B cell (primary cell): ENCODE measurements at regions not wholly inside any gene's neighbourhood (a gene's known extent, or its start where the extent isn't known, plus 50 kb on each side); places are given as distances from the start of the nearest gene placed in this dataset.

ENCODE experiments used
- ATAC-seq: fragments of 200-7000 bp; cut with Tn5 transposase; one replicate; pipeline ENCODE4 v1.10.0; 2021; ENCODE audit warnings: low read depth, mild to moderate bottlenecking, moderate number of reproducible peaks, moderate library complexity
- CTCF ChIA-PET: fragments of 350-600 bp; sonication (Branson Sonifier 250); formaldehyde crosslinking; loops from one replicate; lab custom pipeline; 2021; ENCODE audit warnings: antibody characterized with exemption, inconsistent platforms; lab: Charles Lee
- POLR2A ChIA-PET: fragments of 350-600 bp; sonication (Branson Sonifier 250); formaldehyde crosslinking; loops from one replicate; lab custom pipeline; 2021; ENCODE audit warnings: antibody characterized with exemption; lab: Charles Lee
- DNase-seq: peaks from one replicate; pipeline ENCODE4 v3.0.0; 2013
- H2AFZ ChIP-seq: 2 replicates; pipeline ENCODE4 v1.6.1; 2012; ENCODE audit warnings: mild to moderate bottlenecking, low read depth, low read length; ENCODE audit not compliant: insufficient read depth, poor library complexity, severe bottlenecking
- H3K27ac ChIP-seq, 2 donors: 1 replicate in 1 of 2; 2 replicates in 1 of 2; pipeline ENCODE4 v1.5.1; 2012 to 2013; ENCODE audit warnings: low read length in 2 of 2, mild to moderate bottlenecking in 2 of 2, moderate library complexity in 1 of 2
- H3K27me3 ChIP-seq, 4 experiments: fragments of 200-600 bp in 1 of 4; sonication (generic) in 1 of 4; replicated peaks in 1 of 4; 1 replicate in 2 of 4; 2 replicates in 2 of 4; pipeline versions ENCODE4 v1.6.1 to v1.7.0; 2013 to 2016; ENCODE audit warnings: low read length in 3 of 4, mild to moderate bottlenecking in 2 of 4, mixed read lengths in 1 of 4, moderate library complexity in 1 of 4; ENCODE audit not compliant: insufficient read depth in 4 of 4, control insufficient read depth in 3 of 4; ENCODE audit errors: control extremely low read depth in 1 of 4
- H3K36me3 ChIP-seq, 2 experiments: replicated peaks in 1 of 2; 1 replicate in 1 of 2; 2 replicates in 1 of 2; pipeline versions ENCODE4 v1.6.1 to v1.7.1; 2013; ENCODE audit warnings: low read length in 1 of 2; ENCODE audit not compliant: insufficient read depth in 2 of 2, control insufficient read depth in 1 of 2; ENCODE audit errors: control extremely low read depth in 1 of 2, extremely low read depth in 1 of 2
- H3K4me1 ChIP-seq, 2 donors: fragments of 200-600 bp in 1 of 2; sonication (generic) in 1 of 2; 1 replicate in 1 of 2; 2 replicates in 1 of 2; pipeline versions ENCODE4 v1.5.1 to v1.6.1; 2013 to 2017; ENCODE audit warnings: low read length in 2 of 2; ENCODE audit not compliant: control insufficient read depth in 2 of 2, insufficient read depth in 2 of 2
- H3K4me2 ChIP-seq: replicated peaks from 2 replicates; pipeline ENCODE3; 2012; ENCODE audit warnings: mild to moderate bottlenecking, low read depth, low read length; ENCODE audit not compliant: poor library complexity, severe bottlenecking
- H3K4me3 ChIP-seq, 5 experiments: fragments of 200-600 bp in 1 of 5; sonication (generic) in 1 of 5; 1 replicate in 3 of 5; 2 replicates in 2 of 5; pipeline versions ENCODE4 v1.5.1 to v1.7.0; 2011 to 2016; ENCODE audit warnings: low read length in 4 of 5, mild to moderate bottlenecking in 4 of 5, low read depth in 2 of 5, control low read depth in 1 of 5, moderate library complexity in 1 of 5; ENCODE audit not compliant: insufficient read depth in 1 of 5; ENCODE audit errors: control extremely low read depth in 1 of 5, extremely low read depth in 1 of 5
- H3K79me2 ChIP-seq: fragments of 200-600 bp; sonication (generic); one replicate; pipeline ENCODE4 v1.6.0; 2016; ENCODE audit warnings: low read length; ENCODE audit not compliant: control insufficient read depth, insufficient read depth
- H3K9ac ChIP-seq: fragments of 200-600 bp; sonication (generic); 2 replicates; pipeline ENCODE4 v1.6.1; 2017; ENCODE audit warnings: mild to moderate bottlenecking, low read length, moderate library complexity
- H3K9me3 ChIP-seq, 3 donors: one replicate each; pipeline versions ENCODE4 v1.6.1 to v1.7.1; 2013; ENCODE audit warnings: low read length in 2 of 3; ENCODE audit not compliant: control insufficient read depth in 2 of 3, insufficient read depth in 1 of 3; ENCODE audit errors: control extremely low read depth in 1 of 3
- H4K20me1 ChIP-seq: 2 replicates; pipeline ENCODE4 v1.6.0; 2012; ENCODE audit warnings: mild to moderate bottlenecking, low read length; ENCODE audit not compliant: insufficient read depth, control insufficient read depth, poor library complexity, severe bottlenecking
- H3K27ac Mint-ChIP-seq: one replicate; pipeline ENCODE4 v1.8.0; 2021; ENCODE audit warnings: mixed read lengths
- H3K27me3 Mint-ChIP-seq: one replicate; pipeline ENCODE4 v1.8.0; 2021; ENCODE audit warnings: mixed read lengths
- H3K4me1 Mint-ChIP-seq: one replicate; pipeline ENCODE4 v1.8.0; 2021; ENCODE audit warnings: mixed read lengths
- H3K4me3 Mint-ChIP-seq: one replicate; pipeline ENCODE4 v1.8.0; 2021; ENCODE audit warnings: mixed read lengths
- H3K9me3 Mint-ChIP-seq: one replicate; pipeline ENCODE4 v1.8.0; 2022; ENCODE audit warnings: mixed read lengths; ENCODE audit not compliant: insufficient read depth
- EZH2 ChIP-seq: IDR thresholded peaks from 2 replicates; pipeline ENCODE4 v1.6.1; 2012; ENCODE audit warnings: borderline replicate concordance, low read depth, mild to moderate bottlenecking, moderate library complexity, low read length; ENCODE audit not compliant: insufficient read depth, poor library complexity, severe bottlenecking
- WGBS: methylation state at CpG from one replicate; pipeline ENCODE4 v1.1.5; 2013; ENCODE audit warnings: missing lambda C conversion rate; ENCODE audit not compliant: insufficient coverage; 5-methylcytosine and 5-hydroxymethylcytosine counted together
- intact Hi-C: fragments of 100-400 bp; cut with micrococcal nuclease; formaldehyde crosslinking; loops from one replicate; pipeline ENCODE4 v1.10.0; 2022
- TF ChIP-seq, protein P1 (sequence below): fragments of 200-600 bp; IDR thresholded peaks from one replicate; pipeline ENCODE4 v1.8.0; 2022; ENCODE audit warnings: antibody characterized with exemption, mild to moderate bottlenecking

DNA sequence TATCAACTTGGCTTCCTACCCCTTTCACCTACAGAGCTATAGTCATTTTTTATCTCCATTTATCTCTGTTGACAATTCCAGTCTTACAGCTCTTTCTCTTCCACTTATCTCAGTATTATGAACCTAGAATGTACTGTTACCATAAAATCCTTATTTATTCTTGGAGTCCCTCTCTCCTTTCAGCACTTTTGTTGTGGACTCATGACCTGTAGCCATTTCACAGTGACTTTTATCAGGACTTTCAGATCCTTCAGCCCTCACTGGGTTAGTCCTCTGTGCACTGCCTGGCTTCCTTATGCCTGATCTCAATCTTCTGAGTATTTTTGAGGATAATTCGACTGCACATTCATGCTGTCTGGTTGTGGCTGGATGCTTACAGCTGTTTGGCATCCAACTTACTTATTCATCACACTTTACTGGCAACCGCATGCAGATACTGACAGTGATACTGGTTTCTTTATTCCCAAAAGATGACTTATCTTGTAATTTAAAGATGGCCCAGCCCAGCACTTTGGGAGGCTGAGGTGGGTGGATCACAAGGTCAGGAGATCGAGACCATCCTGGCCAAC lies 293.3 kb downstream of the MAN2A1 start:
- intact Hi-C loops = no loop called here

DNA sequence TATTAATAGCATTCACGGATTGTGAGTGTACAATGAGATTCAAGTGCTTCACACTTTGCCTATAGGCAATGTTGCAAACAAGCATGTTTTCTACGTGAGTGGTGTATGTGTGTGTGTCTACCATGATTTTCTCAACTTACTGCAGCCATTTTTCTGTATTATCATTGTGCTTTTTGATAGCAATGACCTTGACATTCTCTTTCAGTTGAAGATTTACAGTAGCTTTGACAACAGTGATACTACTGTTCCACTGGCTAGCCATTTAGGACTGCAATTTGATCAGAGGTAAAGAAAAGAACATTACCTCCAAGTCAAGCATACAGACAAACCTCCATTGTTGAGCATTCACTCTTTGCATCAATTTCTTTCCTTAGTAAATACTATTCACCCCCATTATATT lies 297.0 kb downstream of the MAN2A1 start:
- H3K36me3 ChIP-seq = no peaks in the 10 kb centered on the region
- POLR2A ChIA-PET = no interaction called here
- H3K9me3 ChIP-seq = no peaks in the 10 kb centered on the region
- intact Hi-C loops = no loop called here
- no peaks in the 10 kb centered on the region for H3K79me2 ChIP-seq
- Mint-ChIP-seq H3K27me3 (peaks cover 13% of the 10 kb centered on the region), H3K4me3 (no peak overlapping the region), H3K4me1 (no peaks in the 10 kb centered on the region), H3K27ac (no peak overlapping the region), H3K9me3 (no peaks in the 10 kb centered on the region)
- ATAC-seq (no peak), DNase-seq (no peak)
- H3K4me1 ChIP-seq = no peaks in the 10 kb centered on the region
- no peak overlapping the region for H3K4me3 ChIP-seq
- H3K27ac ChIP-seq = no peak overlapping the region
- WGBS = no CpG with 5 or more reads among the region's 2 CpGs
- H3K27me3 ChIP-seq = no peaks in the 10 kb centered on the region
- H2AFZ ChIP-seq = no peak overlapping the region
- CTCF ChIA-PET = no interaction called here
- H3K9ac ChIP-seq = no peak overlapping the region
- H4K20me1 ChIP-seq = no peaks in the 10 kb centered on the region
- TF ChIP-seq, protein P1, sequence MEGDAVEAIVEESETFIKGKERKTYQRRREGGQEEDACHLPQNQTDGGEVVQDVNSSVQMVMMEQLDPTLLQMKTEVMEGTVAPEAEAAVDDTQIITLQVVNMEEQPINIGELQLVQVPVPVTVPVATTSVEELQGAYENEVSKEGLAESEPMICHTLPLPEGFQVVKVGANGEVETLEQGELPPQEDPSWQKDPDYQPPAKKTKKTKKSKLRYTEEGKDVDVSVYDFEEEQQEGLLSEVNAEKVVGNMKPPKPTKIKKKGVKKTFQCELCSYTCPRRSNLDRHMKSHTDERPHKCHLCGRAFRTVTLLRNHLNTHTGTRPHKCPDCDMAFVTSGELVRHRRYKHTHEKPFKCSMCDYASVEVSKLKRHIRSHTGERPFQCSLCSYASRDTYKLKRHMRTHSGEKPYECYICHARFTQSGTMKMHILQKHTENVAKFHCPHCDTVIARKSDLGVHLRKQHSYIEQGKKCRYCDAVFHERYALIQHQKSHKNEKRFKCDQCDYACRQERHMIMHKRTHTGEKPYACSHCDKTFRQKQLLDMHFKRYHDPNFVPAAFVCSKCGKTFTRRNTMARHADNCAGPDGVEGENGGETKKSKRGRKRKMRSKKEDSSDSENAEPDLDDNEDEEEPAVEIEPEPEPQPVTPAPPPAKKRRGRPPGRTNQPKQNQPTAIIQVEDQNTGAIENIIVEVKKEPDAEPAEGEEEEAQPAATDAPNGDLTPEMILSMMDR = no peak
- no peak for TF ChIP-seq EZH2
- H3K4me2 ChIP-seq = no peak overlapping the region

More for the DNA sequence above, 293.3 kb downstream of the MAN2A1 start:
- no peak for TF ChIP-seq EZH2
- TF ChIP-seq, protein P1 = no peak
- no peak for DNase-seq
- H3K9me3 Mint-ChIP-seq = no peaks in the 10 kb centered on the region
- H3K79me2 ChIP-seq = no peaks in the 10 kb centered on the region
- H3K4me1 Mint-ChIP-seq = no peaks in the 10 kb centered on the region
- no peak overlapping the region for H2AFZ ChIP-seq
- H4K20me1 ChIP-seq = no peaks in the 10 kb centered on the region
- H3K27ac Mint-ChIP-seq = no peak overlapping the region
- no peaks in the 10 kb centered on the region for H3K4me1 ChIP-seq
- H3K27me3 Mint-ChIP-seq = peaks cover 4% of the 10 kb centered on the region
- no peaks in the 10 kb centered on the region for H3K9me3 ChIP-seq
- no peaks in the 10 kb centered on the region for H3K36me3 ChIP-seq
- H3K4me2 ChIP-seq = no peak overlapping the region
- 100% methylated on average over 1 of the region's 3 CpGs for WGBS
- H3K4me3 ChIP-seq = no peak overlapping the region
- POLR2A ChIA-PET = no interaction called here
- H3K27ac ChIP-seq = no peak overlapping the region
- no peak for ATAC-seq
- H3K4me3 Mint-ChIP-seq = no peak overlapping the region
- H3K27me3 ChIP-seq = no peaks in the 10 kb centered on the region
- no peak overlapping the region for H3K9ac ChIP-seq
- CTCF ChIA-PET = no interaction called here
